Small intestine (tissue), 7 donors: ENCODE measurements at regions not wholly inside any gene's neighbourhood (a gene's known extent, or its start where the extent isn't known, plus 50 kb on each side); places are given as distances from the start of the nearest gene placed in this dataset.

Experiments
- DNase-seq, 2 donors: peaks; one replicate each; pipeline versions ENCODE4 v3.0.0 to v3.0.0-alpha.2; 2013
- FAIRE-seq: peaks from 2 replicates; lab custom pipeline; 2012; peaks lifted over from hg19 to GRCh38; lab: Jason Lieb, UNC
- H3K27ac ChIP-seq, 3 donors: one replicate each; pipeline ENCODE4 v1.5.1; 2013; ENCODE audit warnings: low read length in 2 of 3, mild to moderate bottlenecking in 2 of 3, control low read depth in 1 of 3, inconsistent platforms in 1 of 3, low read depth in 1 of 3, moderate library complexity in 1 of 3
- H3K27me3 ChIP-seq, 3 donors: one replicate each; pipeline ENCODE4 v1.6.1; 2013; ENCODE audit warnings: low read length in 3 of 3, inconsistent platforms in 1 of 3; ENCODE audit not compliant: control insufficient read depth in 3 of 3, insufficient read depth in 3 of 3
- H3K36me3 ChIP-seq, 3 donors: one replicate each; pipeline ENCODE4 v1.6.1; 2013; ENCODE audit warnings: low read length in 3 of 3, inconsistent platforms in 1 of 3, low read depth in 1 of 3, mild to moderate bottlenecking in 1 of 3, moderate library complexity in 1 of 3; ENCODE audit not compliant: control insufficient read depth in 3 of 3, insufficient read depth in 2 of 3
- H3K4me1 ChIP-seq, 3 donors: one replicate each; pipeline ENCODE4 v1.6.1; 2013; ENCODE audit warnings: low read length in 2 of 3, inconsistent platforms in 1 of 3, low read depth in 1 of 3, mild to moderate bottlenecking in 1 of 3, moderate library complexity in 1 of 3; ENCODE audit not compliant: control insufficient read depth in 3 of 3, insufficient read depth in 2 of 3
- H3K4me3 ChIP-seq, 3 donors: one replicate each; pipeline ENCODE4 v1.5.1; 2013; ENCODE audit warnings: low read length in 3 of 3, control low read depth in 1 of 3, inconsistent platforms in 1 of 3, low read depth in 1 of 3, mild to moderate bottlenecking in 1 of 3, moderate library complexity in 1 of 3
- H3K9me3 ChIP-seq, 2 donors: one replicate each; pipeline ENCODE4 v1.6.1; 2013; ENCODE audit warnings: low read depth in 1 of 2, low read length in 1 of 2; ENCODE audit not compliant: control insufficient read depth in 2 of 2, insufficient read depth in 1 of 2
- WGBS, 3 donors: extraction: QIAGEN DNeasy Blood & Tissue Kit; methylation state at CpG; one replicate each; pipeline ENCODE4 v1.1.7; 2013; 5-methylcytosine and 5-hydroxymethylcytosine counted together
- donor health status: healthy with polysubstance abuse.
- donor health status: control.
- donor health status: control.
- donor health status: Bipolar disorder and iron deficiency.
- donor health status: healthy.

DNA sequence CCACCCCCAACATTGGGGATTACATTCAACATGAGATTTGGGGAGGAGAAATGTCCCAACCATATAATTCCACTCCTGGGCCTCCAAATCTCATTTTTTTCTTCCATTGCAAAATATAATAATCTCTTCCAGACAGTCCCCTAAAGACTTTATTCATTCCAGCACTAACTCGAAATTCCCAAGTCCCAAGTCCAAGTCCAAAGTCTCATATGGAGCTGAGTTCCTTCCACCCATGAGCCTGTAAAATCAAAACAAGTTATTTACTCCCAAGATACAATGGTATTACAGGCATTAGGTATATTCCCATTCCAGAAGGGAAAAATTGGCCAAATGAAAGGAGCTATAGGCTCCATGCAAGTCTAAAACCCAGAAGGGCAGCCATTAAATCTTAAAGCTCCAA is 56.7 kb downstream of the P2RY1 start:
- no peak for FAIRE-seq
- Histone ChIP-seq H3K27me3 (no peaks in the 10 kb centered on the region), H3K9me3 (peaks cover 0 to 9% of the 10 kb centered on the region in 2 donors), H3K4me3 (no peak overlapping the region), H3K27ac (no peak overlapping the region), H3K36me3 (no peaks in the 10 kb centered on the region), H3K4me1 (peaks cover 0 to 3% (median 0%) of the 10 kb centered on the region in 3 donors)
- WGBS, 3 donors: 22 to 43% (median 33%) methylated on average over 1 of the region's 1 CpG
- DNase-seq: peak in 1 of 2 donors; percentile 58

DNA sequence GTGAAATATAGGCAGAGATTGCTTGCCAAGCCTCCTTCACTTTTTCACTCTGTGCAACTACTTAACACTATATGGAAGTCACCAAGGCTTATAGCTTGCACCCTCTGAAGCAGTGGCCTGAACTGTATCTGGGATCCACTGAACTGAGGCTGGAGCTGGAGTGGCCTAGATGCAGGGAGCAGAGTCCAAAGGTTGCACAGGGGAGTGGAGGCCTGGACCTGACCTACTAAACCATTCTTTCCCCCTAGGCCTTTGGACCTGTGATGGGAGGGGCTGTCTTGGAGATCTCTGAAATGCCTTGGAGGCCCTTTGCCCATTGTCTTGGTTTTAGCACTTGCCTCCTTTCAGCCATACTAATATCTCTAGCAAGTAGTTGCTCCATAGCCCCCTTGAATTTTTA is 57.5 kb downstream of the P2RY1 start:
- Histone ChIP-seq H3K4me1 (peaks cover 0 to 3% (median 0%) of the 10 kb centered on the region in 3 donors), H3K4me3 (no peak overlapping the region), H3K36me3 (no peaks in the 10 kb centered on the region), H3K27ac (no peak overlapping the region), H3K9me3 (peaks cover 0 to 9% of the 10 kb centered on the region in 2 donors), H3K27me3 (no peaks in the 10 kb centered on the region)
- DNase-seq (peak in 1 of 2 donors; percentile 89), FAIRE-seq (no peak)

DNA sequence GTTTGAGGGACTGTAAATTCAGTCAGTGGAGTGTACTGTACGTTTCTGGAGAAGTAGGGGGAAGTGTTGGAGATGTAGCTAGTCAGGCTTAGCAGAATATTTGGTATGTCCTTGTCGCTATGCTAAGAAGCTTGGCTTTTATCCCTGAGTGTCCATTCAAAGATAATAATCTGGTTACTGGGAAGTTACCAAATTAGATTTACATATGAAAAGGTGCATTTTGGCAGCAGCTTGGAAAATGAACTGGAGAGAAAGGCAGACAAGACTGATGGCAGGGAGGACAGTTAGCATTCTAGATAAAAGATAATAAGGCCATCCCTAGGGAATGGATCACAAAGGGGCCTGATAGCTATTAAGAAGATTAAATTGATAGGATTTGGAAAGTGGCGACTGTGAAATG is 58.7 kb downstream of the P2RY1 start:
- Histone ChIP-seq H3K27ac (no peak overlapping the region), H3K27me3 (no peaks in the 10 kb centered on the region), H3K4me3 (no peak overlapping the region), H3K36me3 (no peaks in the 10 kb centered on the region), H3K9me3 (peaks cover 0 to 9% of the 10 kb centered on the region in 2 donors), H3K4me1 (peaks cover 0 to 3% (median 0%) of the 10 kb centered on the region in 3 donors)
- DNase-seq (no peak), FAIRE-seq (no peak)
- WGBS, 3 donors: 51 to 79% (median 57%) methylated on average over 3 of the region's 3 CpGs

- Histone ChIP-seq H3K4me1 (no peaks in the 10 kb centered on the region), H3K36me3 (no peaks in the 10 kb centered on the region), H3K27me3 (no peaks in the 10 kb centered on the region), H3K4me3 (no peak overlapping the region), H3K9me3 (peaks cover 0 to 2% of the 10 kb centered on the region in 2 donors), H3K27ac (no peak overlapping the region)
- FAIRE-seq (no peak), DNase-seq (peak in 1 of 2 donors; percentile 10)
- WGBS, 3 donors: 14 to 55% (median 26%) methylated on average over 2 of the region's 2 CpGs
Measured at GRCh38 chr3:152899306-152899705, 64.4 kb downstream of the P2RY1 start.

DNA sequence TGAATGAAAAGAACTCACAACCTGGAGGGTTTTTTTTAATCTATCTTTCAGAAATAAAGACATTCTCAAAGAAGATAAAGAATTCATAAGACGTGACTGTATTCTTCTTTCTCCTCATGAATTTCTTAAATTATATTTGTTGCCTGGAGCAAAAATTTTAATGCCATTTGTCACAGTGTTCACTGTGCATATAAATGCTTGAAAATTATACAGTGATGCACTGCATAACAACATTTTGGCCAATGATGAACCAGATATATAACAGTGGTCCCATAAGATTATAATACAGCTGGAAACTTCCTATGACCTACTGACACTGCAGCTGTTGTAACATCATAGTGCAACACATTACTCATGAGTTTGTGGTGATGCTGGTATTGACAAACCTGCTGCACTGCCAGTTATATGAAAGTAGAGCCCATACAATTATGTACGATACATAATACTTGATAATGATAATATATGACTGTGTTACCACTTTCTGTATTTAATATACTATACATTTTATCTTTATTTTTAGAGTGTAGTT is 67.3 kb downstream of the P2RY1 start:
- no peak overlapping the region for H3K27ac ChIP-seq
- peaks cover 0 to 2% of the 10 kb centered on the region in 2 donors for H3K9me3 ChIP-seq
- 88 to 89% (median 88%) methylated on average over 2 of the region's 2 CpGs for WGBS, 3 donors
- no peak overlapping the region for H3K4me3 ChIP-seq
- FAIRE-seq: no peak
- no peaks in the 10 kb centered on the region for H3K4me1 ChIP-seq
- no peak for DNase-seq
- no peaks in the 10 kb centered on the region for H3K36me3 ChIP-seq
- no peaks in the 10 kb centered on the region for H3K27me3 ChIP-seq

DNA sequence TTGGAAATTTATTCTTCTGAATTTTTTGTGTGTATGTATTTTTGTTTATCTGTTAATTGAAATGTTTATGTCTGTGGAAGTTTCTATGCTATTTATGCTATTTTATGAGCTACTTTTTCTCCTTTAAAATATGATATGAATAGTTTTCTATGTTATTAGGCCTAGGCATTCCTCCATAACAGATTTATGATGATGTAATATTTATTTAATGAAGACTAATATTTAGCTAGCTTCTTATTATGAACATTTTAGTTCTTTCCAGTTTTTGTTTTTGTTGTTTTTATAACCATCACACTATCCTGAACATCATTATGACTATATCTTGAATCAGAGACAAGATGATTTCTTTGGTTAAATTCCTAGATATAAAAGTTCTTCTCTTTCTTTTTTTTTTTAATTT is 70.7 kb downstream of the P2RY1 start:
- Histone ChIP-seq H3K4me3 (no peak overlapping the region), H3K9me3 (peaks cover 0 to 2% of the 10 kb centered on the region in 2 donors), H3K27me3 (no peaks in the 10 kb centered on the region), H3K4me1 (no peaks in the 10 kb centered on the region), H3K27ac (no peak overlapping the region), H3K36me3 (no peaks in the 10 kb centered on the region)
- FAIRE-seq (peak; percentile 19), DNase-seq (no peak)

- no peak for FAIRE-seq
Measured at GRCh38 chr3:152909180-152909883, 74.4 kb downstream of the P2RY1 start.

GRCh38 chr3:152910211-152910610 is 75.3 kb downstream of the P2RY1 start:
- H3K36me3 ChIP-seq: no peaks in the 10 kb centered on the region
- no peak for FAIRE-seq
- H3K27ac ChIP-seq: no peak overlapping the region
- H3K27me3 ChIP-seq: no peaks in the 10 kb centered on the region
- no peak overlapping the region for H3K4me3 ChIP-seq
- peak in 1 of 2 donors; percentile 25 for DNase-seq
- WGBS, 3 donors: 74 to 85% (median 79%) methylated on average over 4 of the region's 4 CpGs
- H3K4me1 ChIP-seq: no peaks in the 10 kb centered on the region
- no peaks in the 10 kb centered on the region for H3K9me3 ChIP-seq

More at GRCh38 chr3:152909180-152909883, 74.4 kb downstream of the P2RY1 start:
- 55 to 71% (median 68%) methylated on average over 2 of the region's 2 CpGs for WGBS, 3 donors
- no peak overlapping the region for H3K4me3 ChIP-seq
- no peaks in the 10 kb centered on the region for H3K27me3 ChIP-seq
- no peaks in the 10 kb centered on the region for H3K4me1 ChIP-seq
- DNase-seq: no peak
- no peak overlapping the region for H3K27ac ChIP-seq
- H3K9me3 ChIP-seq: no peaks in the 10 kb centered on the region
- H3K36me3 ChIP-seq: no peaks in the 10 kb centered on the region
